K562 (cell line): ENCODE measurements at regions not wholly inside any gene's neighbourhood (a gene's known extent, or its start where the extent isn't known, plus 50 kb on each side); places are given as distances from the start of the nearest gene placed in this dataset.

Source experiments
- ATF1 ChIP-seq, 2 experiments: fragments of 450-650 bp in 1 of 2; IDR thresholded peaks; 2 replicates each; pipeline ENCODE4 v1.6.1; 2016; ENCODE audit warnings: missing compliant biosample characterization in 1 of 2, missing genetic modification characterization in 1 of 2
- BMI1 ChIP-seq: fragments of 150-350 bp; IDR thresholded peaks from 2 replicates; pipeline ENCODE4 v1.6.1; 2014; ENCODE audit warnings: low read length
- CEBPB ChIP-seq: fragments of 450-650 bp; IDR thresholded peaks from 2 replicates; pipeline ENCODE4 v1.6.1; 2016; ENCODE audit warnings: missing genetic modification characterization, missing compliant biosample characterization
- CTCFL ChIP-seq: IDR thresholded peaks from 2 replicates; pipeline ENCODE4 v1.6.1; 2011; ENCODE audit warnings: borderline replicate concordance, low read depth, mild to moderate bottlenecking, moderate library complexity, low read length; ENCODE audit not compliant: insufficient read depth, poor library complexity, severe bottlenecking
- CXXC5 ChIP-seq: fragments of 250-450 bp; sonication (Bioruptor Pico); IDR thresholded peaks from 2 replicates; pipeline ENCODE4 v1.8.0; 2022; ENCODE audit warnings: inconsistent platforms, mild to moderate bottlenecking, moderate library complexity
- E2F6 ChIP-seq, 2 experiments: IDR thresholded peaks; 2 replicates each; pipeline ENCODE4 v1.6.1; 2011; ENCODE audit warnings: borderline replicate concordance in 1 of 2, control low read depth in 1 of 2, low read depth in 1 of 2, low read length in 1 of 2, mild to moderate bottlenecking in 1 of 2, mixed read lengths in 1 of 2, moderate library complexity in 1 of 2; ENCODE audit not compliant: insufficient read depth in 1 of 2, insufficient read length in 1 of 2, poor library complexity in 1 of 2, severe bottlenecking in 1 of 2; ENCODE audit errors: extremely low read depth in 1 of 2
- HNRNPLL ChIP-seq: fragments of 200-400 bp; formaldehyde crosslinking; IDR thresholded peaks from 2 replicates; pipeline ENCODE4 v1.6.1; 2017; ENCODE audit warnings: low read length, low read depth, mild to moderate bottlenecking; ENCODE audit not compliant: poor library complexity, severe bottlenecking
- LEF1 ChIP-seq: fragments of 450-650 bp; IDR thresholded peaks from 2 replicates; pipeline ENCODE4 v1.6.1; 2016; ENCODE audit warnings: mild to moderate bottlenecking
- MITF ChIP-seq: IDR thresholded peaks from 2 replicates; pipeline ENCODE4 v1.6.1; 2014; ENCODE audit warnings: antibody characterized with exemption
- MYNN ChIP-seq, 2 experiments: sonication (generic); formaldehyde crosslinking in 1 of 2; IDR thresholded peaks; 2 replicates each; pipeline versions ENCODE4 v1.5.0 to v1.6.1; 2016 to 2020; ENCODE audit warnings: antibody characterized with exemption in 1 of 2, missing genetic modification reagents in 1 of 2
- NFXL1 ChIP-seq: fragments of 450-650 bp; formaldehyde crosslinking; IDR thresholded peaks from 2 replicates; pipeline ENCODE4 v1.4.0; 2021; ENCODE audit warnings: mild to moderate bottlenecking
- TCFL5 ChIP-seq: fragments of 250-450 bp; sonication (Bioruptor Pico); conservative IDR thresholded peaks from 2 replicates; pipeline ENCODE4 v1.6.1; 2021; ENCODE audit warnings: mild to moderate bottlenecking, moderate library complexity, matching md5 sums
- TEAD1 ChIP-seq, 2 experiments: fragments of 450-650 bp in 1 of 2; sonication (generic) in 1 of 2; formaldehyde crosslinking; IDR thresholded peaks; 2 replicates each; pipeline versions ENCODE4 v1.4.0 to v1.8.0; 2020 to 2022; ENCODE audit warnings: mild to moderate bottlenecking in 2 of 2, missing genetic modification reagents in 1 of 2
- TFAM ChIP-seq: fragments of 250-450 bp; sonication (Bioruptor Pico); conservative IDR thresholded peaks from 2 replicates; pipeline ENCODE4 v1.5.0; 2021; ENCODE audit warnings: mild to moderate bottlenecking, moderate library complexity
- ZBTB33 ChIP-seq: sonication (generic); formaldehyde crosslinking; IDR thresholded peaks from 2 replicates; pipeline ENCODE4 v1.8.1; 2023; ENCODE audit warnings: mild to moderate bottlenecking, missing genetic modification reagents
- ZC3H8 ChIP-seq: fragments of 450-650 bp; IDR thresholded peaks from 2 replicates; pipeline ENCODE4 v1.6.1; 2017
- ZNF274 ChIP-seq: IDR thresholded peaks from 2 replicates; pipeline ENCODE4 v1.6.1; 2011; ENCODE audit warnings: low read depth, mild to moderate bottlenecking, low read length, moderate library complexity, borderline replicate concordance
- ZNF449 ChIP-seq: fragments of 250-450 bp; sonication (Bioruptor Pico); IDR thresholded peaks from 2 replicates; pipeline ENCODE4 v1.8.0; 2022; ENCODE audit warnings: moderate library complexity, mild to moderate bottlenecking, inconsistent platforms
- ZNF830 ChIP-seq: fragments of 250-450 bp; sonication (Bioruptor Pico); IDR thresholded peaks from 2 replicates; pipeline ENCODE4 v1.5.0; 2021; ENCODE audit warnings: mild to moderate bottlenecking

GRCh38 chr6:151167034-151167433 is 72.7 kb upstream of the AKAP12 start (continued):
- TF ChIP-seq CEBPB (no peak), ATF1 (CRISPR knock-in tag; IDR thresholded peaks at IDR 0.05) (no peak), ATF1 (tag; IDR thresholded peaks at IDR 0.05) (0 out of 2 replicates have a peak, but pooled peaks have one; percentile 15), MITF (no peak), ZNF449 (CRISPR knock-in tag) (no peak), TFAM (CRISPR knock-in tag) (no peak), BMI1 (no peak), MYNN (IDR thresholded peaks at IDR 0.05) (no peak), MYNN (CRISPR knock-in tag; IDR thresholded peaks at IDR 0.05) (no peak), CTCFL (no peak), LEF1 (no peak), ZNF830 (no peak), TCFL5 (CRISPR knock-in tag) (no peak), NFXL1 (CRISPR knock-in tag) (no peak), ZC3H8 (no peak), TEAD1 (CRISPR knock-in tag; IDR thresholded peaks at IDR 0.05) (no peak), ZNF274 (no peak), HNRNPLL (no peak), CXXC5 (no peak), ZBTB33 (no peak), E2F6 (IDR thresholded peaks at IDR 0.05; ENCODE audit: borderline replicate concordance in 1 of 2, extremely low read depth in 1 of 2, insufficient read depth in 1 of 2, insufficient read length in 1 of 2, low read depth in 1 of 2, low read length in 1 of 2, poor library complexity in 1 of 2, severe bottlenecking in 1 of 2) (no peak)
